Loucy (cell line): ENCODE measurements at regions not wholly inside any gene's neighbourhood (a gene's known extent, or its start where the extent isn't known, plus 50 kb on each side); places are given as distances from the start of the nearest gene placed in this dataset.

Experiments
- H2AFZ ChIP-seq: fragments of 200-600 bp; sonication (generic); 2 replicates; pipeline ENCODE4 v1.6.0; 2016; ENCODE audit warnings: antibody characterized with exemption, mild to moderate bottlenecking, low read length, moderate library complexity
- H3F3A ChIP-seq: fragments of 200-600 bp; 2 replicates; pipeline ENCODE4 v1.6.0; 2016; ENCODE audit warnings: antibody characterized with exemption, low read depth, mild to moderate bottlenecking
- H3K27me3 ChIP-seq: fragments of 200-600 bp; sonication (generic); 2 replicates; pipeline ENCODE4 v1.6.1; 2014; ENCODE audit warnings: low read length, mild to moderate bottlenecking; ENCODE audit not compliant: insufficient read depth, poor library complexity, severe bottlenecking
- H3K36me3 ChIP-seq: fragments of 200-600 bp; sonication (generic); 2 replicates; pipeline ENCODE4 v1.6.1; 2016; ENCODE audit warnings: low read length; ENCODE audit not compliant: insufficient read depth
- H3K4me1 ChIP-seq: fragments of 200-600 bp; sonication (generic); 2 replicates; pipeline ENCODE4 v1.5.1; 2014; ENCODE audit warnings: low read length, mild to moderate bottlenecking; ENCODE audit not compliant: insufficient read depth, poor library complexity, severe bottlenecking
- H3K4me2 ChIP-seq: fragments of 200-600 bp; sonication (generic); 2 replicates; pipeline ENCODE4 v1.6.0; 2014; ENCODE audit warnings: antibody characterized with exemption, low read length, low read depth, mild to moderate bottlenecking; ENCODE audit not compliant: poor library complexity, severe bottlenecking
- H3K4me3 ChIP-seq: fragments of 200-600 bp; sonication (generic); 2 replicates; pipeline ENCODE4 v1.5.1; 2014; ENCODE audit warnings: low read length, mild to moderate bottlenecking, mixed read lengths; ENCODE audit not compliant: poor library complexity, severe bottlenecking
- H3K79me2 ChIP-seq: fragments of 200-600 bp; sonication (generic); 2 replicates; pipeline ENCODE4 v1.6.1; 2014; ENCODE audit warnings: low read length; ENCODE audit not compliant: insufficient read depth
- H3K9ac ChIP-seq: fragments of 200-600 bp; sonication (generic); 2 replicates; pipeline ENCODE4 v1.6.0; 2014; ENCODE audit warnings: mild to moderate bottlenecking, low read depth, low read length, moderate library complexity; ENCODE audit not compliant: poor library complexity, severe bottlenecking
- H3K9me2 ChIP-seq: fragments of 200-600 bp; sonication (generic); replicated peaks from 2 replicates; pipeline ENCODE4 v1.6.1; 2016; ENCODE audit warnings: low read depth, low read length, mixed read lengths
- H3K9me3 ChIP-seq: fragments of 200-600 bp; sonication (generic); 2 replicates; pipeline ENCODE4 v1.6.1; 2014; ENCODE audit warnings: mild to moderate bottlenecking, antibody characterized with exemption, low read length, low read depth; ENCODE audit not compliant: insufficient read depth
- H4K20me1 ChIP-seq: fragments of 200-600 bp; sonication (generic); 2 replicates; pipeline ENCODE4 v1.6.0; 2014; ENCODE audit warnings: antibody characterized with exemption, low read length, mild to moderate bottlenecking; ENCODE audit not compliant: insufficient read depth, poor library complexity, severe bottlenecking
- EZH2phosphoT487 ChIP-seq: fragments of 200-600 bp; IDR thresholded peaks from 2 replicates; pipeline ENCODE4 v1.6.1; 2018; ENCODE audit warnings: antibody characterized with exemption, mild to moderate bottlenecking, moderate library complexity, borderline replicate concordance
- TF ChIP-seq, protein P1 (sequence below): fragments of 200-600 bp; sonication (generic); conservative IDR thresholded peaks from 2 replicates; pipeline ENCODE4 v1.5.1; 2014; ENCODE audit warnings: mild to moderate bottlenecking, antibody characterized with exemption, low read length

DNA sequence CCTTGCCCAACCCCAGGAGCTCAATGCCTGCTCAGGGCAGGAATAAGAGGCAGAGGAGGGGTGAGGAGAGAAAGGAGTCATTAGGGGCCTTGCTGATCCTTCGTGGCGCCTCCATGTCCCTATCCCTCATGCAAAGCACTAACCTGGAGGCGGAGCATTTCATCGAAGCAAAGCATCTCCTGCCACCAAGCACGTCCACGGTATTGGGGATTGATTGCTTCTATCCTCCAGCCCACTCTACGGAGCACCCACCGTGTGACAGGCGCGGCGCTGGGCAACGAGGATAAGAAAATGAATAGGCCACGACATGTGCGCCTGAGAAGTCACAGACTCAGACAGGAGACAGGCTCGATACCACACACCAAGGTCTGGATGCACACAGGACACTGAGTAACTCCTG is 67.0 kb downstream of the IGLL1 start:
- Histone ChIP-seq H4K20me1 (no peaks in the 10 kb centered on the region), H3K79me2 (no peaks in the 10 kb centered on the region), H3K36me3 (no peaks in the 10 kb centered on the region), H3F3A (no peaks in the 10 kb centered on the region), H3K27me3 (no peaks in the 10 kb centered on the region), H2AFZ (no peak overlapping the region), H3K9ac (no peak overlapping the region), H3K4me2 (no peak overlapping the region), H3K4me3 (no peak overlapping the region), H3K4me1 (no peaks in the 10 kb centered on the region), H3K9me3 (no peaks in the 10 kb centered on the region), H3K9me2 (no peaks in the 10 kb centered on the region)
- TF ChIP-seq, protein P1, sequence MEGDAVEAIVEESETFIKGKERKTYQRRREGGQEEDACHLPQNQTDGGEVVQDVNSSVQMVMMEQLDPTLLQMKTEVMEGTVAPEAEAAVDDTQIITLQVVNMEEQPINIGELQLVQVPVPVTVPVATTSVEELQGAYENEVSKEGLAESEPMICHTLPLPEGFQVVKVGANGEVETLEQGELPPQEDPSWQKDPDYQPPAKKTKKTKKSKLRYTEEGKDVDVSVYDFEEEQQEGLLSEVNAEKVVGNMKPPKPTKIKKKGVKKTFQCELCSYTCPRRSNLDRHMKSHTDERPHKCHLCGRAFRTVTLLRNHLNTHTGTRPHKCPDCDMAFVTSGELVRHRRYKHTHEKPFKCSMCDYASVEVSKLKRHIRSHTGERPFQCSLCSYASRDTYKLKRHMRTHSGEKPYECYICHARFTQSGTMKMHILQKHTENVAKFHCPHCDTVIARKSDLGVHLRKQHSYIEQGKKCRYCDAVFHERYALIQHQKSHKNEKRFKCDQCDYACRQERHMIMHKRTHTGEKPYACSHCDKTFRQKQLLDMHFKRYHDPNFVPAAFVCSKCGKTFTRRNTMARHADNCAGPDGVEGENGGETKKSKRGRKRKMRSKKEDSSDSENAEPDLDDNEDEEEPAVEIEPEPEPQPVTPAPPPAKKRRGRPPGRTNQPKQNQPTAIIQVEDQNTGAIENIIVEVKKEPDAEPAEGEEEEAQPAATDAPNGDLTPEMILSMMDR = no peak
- no peak for TF ChIP-seq EZH2phosphoT487

DNA sequence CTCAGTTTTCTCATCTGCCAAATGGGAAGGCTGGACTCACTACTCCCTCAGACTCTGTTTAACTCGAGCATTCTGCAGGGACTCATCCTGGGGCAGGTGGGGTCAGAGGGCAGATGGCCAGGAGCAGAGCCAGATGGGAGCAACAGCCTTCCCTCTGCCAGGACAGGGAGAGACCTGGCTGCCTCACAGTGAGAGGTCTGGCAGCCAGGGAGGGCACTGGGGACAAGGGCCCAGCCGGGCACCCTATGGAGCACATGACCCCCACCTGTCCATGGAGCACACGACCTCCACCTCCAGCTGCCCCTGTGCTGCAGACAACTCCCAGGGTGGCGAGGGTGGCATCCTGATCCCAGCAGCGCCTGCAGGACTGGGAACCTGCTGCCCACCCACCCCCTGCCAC is 67.4 kb downstream of the IGLL1 start:
- no peaks in the 10 kb centered on the region for H3K27me3 ChIP-seq
- H4K20me1 ChIP-seq = no peaks in the 10 kb centered on the region
- H3K4me1 ChIP-seq = no peaks in the 10 kb centered on the region

DNA sequence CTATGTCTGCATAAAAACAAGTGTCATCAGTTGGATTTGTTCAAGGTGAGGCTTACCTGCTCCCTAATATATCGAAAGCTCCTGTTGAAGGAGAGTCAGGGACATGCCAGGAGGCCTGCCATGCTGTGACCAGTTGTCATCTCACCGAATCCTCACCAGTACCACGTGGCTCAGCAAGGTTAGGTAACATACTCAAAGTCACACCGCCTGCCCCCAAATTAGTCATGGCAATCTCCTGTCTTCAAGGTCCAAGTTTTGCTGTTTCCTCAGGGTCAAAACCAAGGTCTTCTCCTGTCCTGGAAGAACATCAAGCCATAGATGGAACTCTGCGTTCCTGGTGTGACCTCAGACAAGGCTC is 67.8 kb downstream of the IGLL1 start:
- Histone ChIP-seq H3K79me2 (no peaks in the 10 kb centered on the region), H4K20me1 (no peaks in the 10 kb centered on the region), H2AFZ (no peak overlapping the region), H3K4me3 (no peak overlapping the region), H3K36me3 (no peaks in the 10 kb centered on the region), H3K27me3 (no peaks in the 10 kb centered on the region), H3F3A (no peaks in the 10 kb centered on the region), H3K9ac (no peak overlapping the region), H3K9me3 (no peaks in the 10 kb centered on the region), H3K4me1 (no peaks in the 10 kb centered on the region), H3K4me2 (no peak overlapping the region), H3K9me2 (no peaks in the 10 kb centered on the region)
- TF ChIP-seq, protein P1 = no peak
- TF ChIP-seq EZH2phosphoT487 = no peak

More for the DNA sequence above, 67.4 kb downstream of the IGLL1 start:
- no peak for TF ChIP-seq EZH2phosphoT487
- TF ChIP-seq, protein P1 = no peak
- no peaks in the 10 kb centered on the region for H3K9me3 ChIP-seq
- no peak overlapping the region for H2AFZ ChIP-seq
- H3K9me2 ChIP-seq = no peaks in the 10 kb centered on the region
- no peaks in the 10 kb centered on the region for H3K36me3 ChIP-seq
- H3K79me2 ChIP-seq = no peaks in the 10 kb centered on the region
- H3F3A ChIP-seq = no peaks in the 10 kb centered on the region
- H3K4me3 ChIP-seq = no peak overlapping the region
- no peak overlapping the region for H3K9ac ChIP-seq
- H3K4me2 ChIP-seq = no peak overlapping the region
